Mesenchymal stem cell (in vitro differentiated cells and primary cell): ENCODE measurements at regions not wholly inside any gene's neighbourhood (a gene's known extent, or its start where the extent isn't known, plus 50 kb on each side); places are given as distances from the start of the nearest gene placed in this dataset.

Source experiments
- DNase-seq: peaks from one replicate; pipeline ENCODE4 v3.0.0-alpha.2; 2013
- H2AFZ ChIP-seq: one replicate; pipeline ENCODE4 v1.6.1; 2013; ENCODE audit warnings: low read depth, mild to moderate bottlenecking, control low read depth, inconsistent platforms, low read length, moderate library complexity
- H2AK5ac ChIP-seq: 2 replicates; pipeline ENCODE4 v1.6.1; 2013; ENCODE audit warnings: low read length, moderate library complexity, mild to moderate bottlenecking, inconsistent platforms; ENCODE audit not compliant: severe bottlenecking
- H2BK120ac ChIP-seq: one replicate; pipeline ENCODE4 v1.6.1; 2013; ENCODE audit warnings: low read depth, mild to moderate bottlenecking, inconsistent platforms, low read length, moderate library complexity
- H2BK12ac ChIP-seq, 2 experiments: one replicate each; pipeline ENCODE4 v1.6.1; 2013; ENCODE audit warnings: inconsistent platforms in 2 of 2, low read length in 2 of 2, mild to moderate bottlenecking in 2 of 2, moderate library complexity in 2 of 2, control low read depth in 1 of 2
- H2BK15ac ChIP-seq: one replicate; pipeline ENCODE4 v1.6.1; 2013; ENCODE audit warnings: mild to moderate bottlenecking, low read depth, inconsistent platforms; ENCODE audit not compliant: poor library complexity, severe bottlenecking
- H2BK5ac ChIP-seq: 2 replicates; pipeline ENCODE4 v1.6.1; 2013; ENCODE audit warnings: low read depth, mild to moderate bottlenecking, low read length, control low read depth, inconsistent platforms; ENCODE audit not compliant: poor library complexity, severe bottlenecking
- H3K14ac ChIP-seq, 2 experiments: one replicate each; pipeline ENCODE4 v1.6.1; 2013; ENCODE audit warnings: inconsistent platforms in 2 of 2, low read length in 2 of 2, control low read depth in 1 of 2, mild to moderate bottlenecking in 1 of 2, moderate library complexity in 1 of 2
- H3K18ac ChIP-seq, 2 experiments: one replicate each; pipeline ENCODE4 v1.6.1; 2013; ENCODE audit warnings: inconsistent platforms in 2 of 2, low read length in 2 of 2, control low read depth in 1 of 2, low read depth in 1 of 2, mild to moderate bottlenecking in 1 of 2
- H3K23ac ChIP-seq, 2 experiments: one replicate each; pipeline ENCODE4 v1.6.1; 2013; ENCODE audit warnings: inconsistent platforms in 2 of 2, low read length in 2 of 2, mild to moderate bottlenecking in 2 of 2, moderate library complexity in 2 of 2, control low read depth in 1 of 2
- H3K27ac ChIP-seq: 2 replicates; pipeline ENCODE4 v1.5.1; 2013; ENCODE audit warnings: mild to moderate bottlenecking, moderate library complexity, low read length, control low read depth, inconsistent platforms; ENCODE audit not compliant: poor library complexity, severe bottlenecking
- H3K27me3 ChIP-seq, 2 experiments: 2 replicates each; pipeline versions ENCODE4 v1.6.1 to v1.7.0; 2013; ENCODE audit warnings: low read length in 2 of 2, mild to moderate bottlenecking in 2 of 2, moderate library complexity in 2 of 2, control low read depth in 1 of 2, inconsistent platforms in 1 of 2; ENCODE audit not compliant: control insufficient read depth in 1 of 2, insufficient read depth in 1 of 2
- H3K36me3 ChIP-seq, 2 experiments: 2 replicates each; pipeline versions ENCODE4 v1.6.1 to v1.7.0; 2013; ENCODE audit warnings: low read length in 2 of 2, control low read depth in 1 of 2, inconsistent platforms in 1 of 2, low read depth in 1 of 2, mild to moderate bottlenecking in 1 of 2; ENCODE audit not compliant: insufficient read depth in 2 of 2, control insufficient read depth in 1 of 2
- H3K4ac ChIP-seq, 2 experiments: one replicate each; pipeline ENCODE4 v1.6.1; 2013; ENCODE audit warnings: inconsistent platforms in 2 of 2, low read length in 2 of 2, mild to moderate bottlenecking in 2 of 2, moderate library complexity in 2 of 2, control low read depth in 1 of 2, low read depth in 1 of 2
- H3K4me1 ChIP-seq: 2 replicates; pipeline ENCODE4 v1.6.1; 2013; ENCODE audit warnings: low read depth, low read length, control low read depth; ENCODE audit not compliant: control insufficient read depth, insufficient read depth
- H3K4me2 ChIP-seq: 2 replicates; pipeline ENCODE4 v1.6.1; 2013; ENCODE audit warnings: low read length, mild to moderate bottlenecking, inconsistent platforms; ENCODE audit not compliant: poor library complexity, severe bottlenecking
- H3K4me3 ChIP-seq, 2 experiments: 2 replicates each; pipeline versions ENCODE4 v1.5.1 to v1.7.0; 2013; ENCODE audit warnings: low read length in 2 of 2, mild to moderate bottlenecking in 2 of 2, control low read depth in 1 of 2, low read depth in 1 of 2; ENCODE audit not compliant: insufficient read depth in 1 of 2
- H3K79me1 ChIP-seq: replicated peaks from 2 replicates; pipeline ENCODE4 v1.6.1; 2013; ENCODE audit warnings: mild to moderate bottlenecking, control low read depth, low read length, inconsistent platforms; ENCODE audit not compliant: poor library complexity, severe bottlenecking
- H3K9ac ChIP-seq: 2 replicates; pipeline ENCODE4 v1.7.0; 2013; ENCODE audit warnings: mild to moderate bottlenecking, low read length, moderate library complexity
- H3K9me3 ChIP-seq: 2 replicates; pipeline ENCODE4 v1.7.0; 2013; ENCODE audit warnings: mild to moderate bottlenecking, low read length; ENCODE audit not compliant: control insufficient read depth
- H4K8ac ChIP-seq: one replicate; pipeline ENCODE4 v1.6.1; 2013; ENCODE audit warnings: inconsistent platforms, mild to moderate bottlenecking, low read length, moderate library complexity
- H4K91ac ChIP-seq: one replicate; pipeline ENCODE4 v1.6.1; 2013; ENCODE audit warnings: mild to moderate bottlenecking, low read length, inconsistent platforms
- WGBS: methylation state at CpG from one replicate; pipeline ENCODE4 v1.1.7; 2013; ENCODE audit warnings: mixed read lengths; 5-methylcytosine and 5-hydroxymethylcytosine counted together

DNA sequence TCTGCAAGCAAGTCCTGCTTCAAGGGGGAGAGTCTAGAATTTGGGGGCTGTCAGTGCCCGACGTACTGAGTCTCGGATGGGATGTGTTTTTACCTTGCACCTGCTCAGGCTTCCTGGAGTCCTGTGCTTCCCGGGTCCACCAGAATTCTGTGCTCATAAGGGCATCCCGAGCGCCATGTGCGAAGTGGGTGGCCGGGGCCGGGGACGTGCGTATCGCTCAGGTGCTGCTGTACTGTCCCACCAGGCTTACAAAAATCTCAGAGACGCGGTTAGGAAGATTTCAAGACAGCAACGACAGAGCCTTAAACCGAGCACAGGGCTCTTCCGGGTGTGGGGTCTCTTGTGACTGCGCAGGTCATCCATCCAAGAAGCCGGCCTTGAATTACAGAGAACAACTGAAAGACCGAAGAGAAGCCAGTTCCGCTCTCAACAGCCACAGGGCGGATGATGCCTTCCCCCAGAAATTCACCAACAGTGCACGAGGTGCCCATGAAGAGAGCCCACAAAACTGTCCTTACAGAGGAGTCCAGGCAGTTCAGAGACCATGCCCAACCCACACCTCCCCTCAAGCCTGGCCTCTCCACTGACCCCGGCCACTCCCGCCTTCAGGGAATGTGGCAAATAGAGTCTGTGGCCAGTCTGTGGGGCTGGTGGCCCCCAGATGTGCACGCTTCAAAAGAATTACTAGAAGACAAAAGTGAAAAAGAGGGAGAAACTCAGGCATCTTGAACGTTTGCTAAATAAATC is 104.7 kb downstream of the PXDC1 start:
- Histone ChIP-seq H4K8ac (no peak overlapping the region), H3K9ac (no peak overlapping the region), H3K79me1 (no peaks in the 10 kb centered on the region), H3K36me3 (no peaks in the 10 kb centered on the region), H3K27ac (no peak overlapping the region), H3K14ac (no peak overlapping the region), H2AK5ac (no peak overlapping the region), H3K27me3 (peaks cover 0 to 5% of the 10 kb centered on the region in 2 experiments), H3K4ac (no peak overlapping the region), H2BK15ac (no peak overlapping the region), H2BK12ac (no peak overlapping the region), H3K4me1 (no peaks in the 10 kb centered on the region), H2BK5ac (no peak overlapping the region), H3K4me2 (no peak overlapping the region), H2BK120ac (no peak overlapping the region), H3K23ac (no peak overlapping the region), H2AFZ (no peak overlapping the region), H3K18ac (peak overlapping the region in 1 of 2 experiments; percentile 19), H3K4me3 (no peak overlapping the region), H4K91ac (no peak overlapping the region), H3K9me3 (peaks cover 3% of the 10 kb centered on the region)
- no peak for DNase-seq
- 94% methylated on average over 27 of the region's 27 CpGs for WGBS

DNA sequence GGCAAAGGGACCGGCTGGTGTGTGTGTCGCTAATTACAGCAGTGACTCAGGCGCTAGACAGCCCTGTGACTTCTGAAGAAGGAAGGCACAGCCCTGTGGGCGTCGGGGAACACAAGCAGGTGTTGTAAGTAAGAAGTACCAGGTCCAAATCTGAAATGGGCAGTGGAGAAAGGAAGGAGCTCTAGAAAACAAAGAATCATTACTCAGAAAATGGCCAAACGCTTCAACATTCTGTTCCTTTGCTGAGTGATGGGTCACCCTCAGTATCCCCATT is 106.8 kb downstream of the PXDC1 start:
- H2BK12ac ChIP-seq: no peak overlapping the region
- H3K27ac ChIP-seq: no peak overlapping the region
- no peak overlapping the region for H3K18ac ChIP-seq
- DNase-seq: no peak
- H3K27me3 ChIP-seq: no peaks in the 10 kb centered on the region
- no peak overlapping the region for H3K4me2 ChIP-seq
- H2BK15ac ChIP-seq: no peak overlapping the region
- no peak overlapping the region for H3K4ac ChIP-seq
- no peak overlapping the region for H3K23ac ChIP-seq
- no peaks in the 10 kb centered on the region for H3K4me1 ChIP-seq
- H2AFZ ChIP-seq: no peak overlapping the region
- no peak overlapping the region for H2BK5ac ChIP-seq
- no peak overlapping the region for H4K91ac ChIP-seq
- no peaks in the 10 kb centered on the region for H3K36me3 ChIP-seq
- no peak overlapping the region for H3K14ac ChIP-seq
- H3K4me3 ChIP-seq: no peak overlapping the region
- peaks cover 3% of the 10 kb centered on the region for H3K9me3 ChIP-seq
- WGBS: 98% methylated on average over 6 of the region's 6 CpGs
- H3K79me1 ChIP-seq: no peaks in the 10 kb centered on the region
- no peak overlapping the region for H2BK120ac ChIP-seq
- no peak overlapping the region for H4K8ac ChIP-seq
- H2AK5ac ChIP-seq: no peak overlapping the region
- H3K9ac ChIP-seq: no peak overlapping the region

DNA sequence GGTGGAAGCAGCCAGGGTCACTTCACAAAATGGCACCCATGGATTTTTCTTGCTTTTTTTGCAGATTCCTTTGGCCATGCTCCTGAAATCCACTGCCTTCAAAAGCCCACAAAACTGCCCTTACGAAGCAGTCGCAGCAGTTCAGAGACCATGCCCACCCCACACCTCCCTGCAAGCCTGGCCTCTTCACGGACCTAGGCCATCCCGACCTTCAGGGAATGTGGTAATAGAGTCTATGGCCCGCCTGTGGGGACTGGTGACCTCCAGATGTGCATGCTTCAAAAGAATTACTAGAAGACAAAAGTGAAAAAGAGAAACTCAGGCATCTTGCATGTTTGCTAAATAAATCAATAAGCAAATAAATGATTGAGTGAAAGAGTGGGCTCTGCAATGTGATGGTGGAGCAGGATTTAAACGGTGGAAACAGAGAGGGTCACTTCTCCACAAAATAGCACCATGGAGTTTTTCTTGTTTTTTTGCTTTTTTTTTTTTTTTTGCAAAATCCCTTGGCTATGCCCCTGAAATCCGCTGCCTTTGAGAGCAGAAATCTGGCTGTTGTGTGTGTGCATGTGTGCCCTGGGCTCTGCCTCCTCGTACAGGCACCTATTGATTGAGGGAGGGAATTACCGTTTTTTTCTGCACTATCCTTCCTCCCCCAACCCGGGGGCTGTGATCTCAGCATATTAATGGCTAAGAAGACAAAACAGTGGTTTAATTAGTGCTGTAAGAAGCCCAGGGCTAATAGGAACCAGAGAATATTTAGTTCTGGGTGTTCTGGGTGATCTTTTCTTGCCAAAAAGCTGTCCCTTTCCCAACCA is 107.4 kb downstream of the PXDC1 start:
- no peak overlapping the region for H3K4me2 ChIP-seq
- no peak overlapping the region for H2BK5ac ChIP-seq
- no peak overlapping the region for H2BK12ac ChIP-seq
- H3K27me3 ChIP-seq: no peaks in the 10 kb centered on the region
- H2AFZ ChIP-seq: no peak overlapping the region
- H2AK5ac ChIP-seq: no peak overlapping the region
- H3K18ac ChIP-seq: no peak overlapping the region
- H3K14ac ChIP-seq: no peak overlapping the region
- H4K91ac ChIP-seq: no peak overlapping the region
- H3K79me1 ChIP-seq: no peaks in the 10 kb centered on the region
- no peak overlapping the region for H3K4me3 ChIP-seq
- no peak overlapping the region for H2BK120ac ChIP-seq
- H3K23ac ChIP-seq: no peak overlapping the region
- DNase-seq: no peak
- H3K4ac ChIP-seq: no peak overlapping the region
- no peaks in the 10 kb centered on the region for H3K4me1 ChIP-seq
- H2BK15ac ChIP-seq: no peak overlapping the region
- H4K8ac ChIP-seq: no peak overlapping the region
- H3K9ac ChIP-seq: no peak overlapping the region
- no peaks in the 10 kb centered on the region for H3K36me3 ChIP-seq
- WGBS: 85% methylated on average over 8 of the region's 10 CpGs
- H3K27ac ChIP-seq: no peak overlapping the region
- H3K9me3 ChIP-seq: peaks cover 1% of the 10 kb centered on the region

DNA sequence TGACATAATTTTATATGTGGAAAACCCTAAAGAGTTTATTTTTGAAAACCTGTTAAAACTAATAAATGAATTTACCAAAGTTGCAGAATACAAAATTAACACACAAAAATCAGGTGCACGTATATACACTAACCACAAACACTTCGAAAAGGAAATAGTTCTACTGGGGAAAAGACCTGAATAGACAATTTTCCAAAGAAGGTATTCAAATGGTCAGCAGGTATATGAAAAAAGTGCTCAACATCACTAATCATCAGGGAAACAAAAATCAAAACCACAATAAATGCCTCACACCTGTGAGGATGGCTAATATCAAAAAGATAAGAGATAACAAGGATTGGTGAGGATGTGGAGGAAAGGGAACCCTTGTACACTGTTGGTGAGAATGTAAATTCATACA is 110.6 kb downstream of the PXDC1 start:
- H3K79me1 ChIP-seq: no peaks in the 10 kb centered on the region
- no peak overlapping the region for H2BK12ac ChIP-seq
- no peak overlapping the region for H3K23ac ChIP-seq
- H2BK120ac ChIP-seq: no peak overlapping the region
- no peak overlapping the region for H3K27ac ChIP-seq
- no peak overlapping the region for H3K4me3 ChIP-seq
- H4K91ac ChIP-seq: no peak overlapping the region
- H3K9ac ChIP-seq: no peak overlapping the region
- H3K9me3 ChIP-seq: peaks cover 3% of the 10 kb centered on the region
- no peak overlapping the region for H4K8ac ChIP-seq
- no peak overlapping the region for H3K4ac ChIP-seq
- no peaks in the 10 kb centered on the region for H3K27me3 ChIP-seq
- no CpG with 5 or more reads among the region's 2 CpGs for WGBS
- no peak overlapping the region for H3K4me2 ChIP-seq
- H3K4me1 ChIP-seq: peaks cover 5% of the 10 kb centered on the region
- H2AK5ac ChIP-seq: no peak overlapping the region
- H2AFZ ChIP-seq: no peak overlapping the region
- no peak overlapping the region for H2BK5ac ChIP-seq
- H3K14ac ChIP-seq: no peak overlapping the region
- no peaks in the 10 kb centered on the region for H3K36me3 ChIP-seq
- no peak overlapping the region for H3K18ac ChIP-seq
- no peak overlapping the region for H2BK15ac ChIP-seq
- no peak for DNase-seq
